Gastroesophageal sphincter (tissue), 4 donors: ENCODE measurements at regions not wholly inside any gene's neighbourhood (a gene's known extent, or its start where the extent isn't known, plus 50 kb on each side); places are given as distances from the start of the nearest gene placed in this dataset.

Experiments used
- ATAC-seq: fragments of 150-250 bp; one replicate; pipeline ENCODE4 v1.9.1; 2016; ENCODE audit warnings: mild to moderate bottlenecking, moderate library complexity
- H3K27ac ChIP-seq, 4 donors: fragments of 200-600 bp; sonication (generic) in 3 of 4; 1 replicate in 3 of 4; 2 replicates in 1 of 4; pipeline ENCODE4 v1.5.1; 2016 to 2019
- H3K27me3 ChIP-seq: fragments of 200-600 bp; sonication (generic); one replicate; pipeline ENCODE4 v1.5.1; 2019
- H3K36me3 ChIP-seq, 2 donors: fragments of 200-600 bp; sonication (generic); one replicate each; pipeline ENCODE4 v1.5.1; 2019; ENCODE audit warnings: control low read depth in 1 of 2
- H3K4me1 ChIP-seq, 3 donors: fragments of 200-600 bp; sonication (generic); 1 replicate in 2 of 3; 2 replicates in 1 of 3; pipeline ENCODE4 v1.5.1; 2016 to 2019; ENCODE audit warnings: control low read depth in 2 of 3
- H3K4me3 ChIP-seq, 2 donors: fragments of 200-600 bp; sonication (generic); one replicate each; pipeline ENCODE4 v1.5.1; 2019; ENCODE audit warnings: mild to moderate bottlenecking in 1 of 2, moderate library complexity in 1 of 2
- H3K9me3 ChIP-seq, 3 donors: fragments of 200-600 bp; sonication (generic); one replicate each; pipeline ENCODE4 v1.5.1; 2017 to 2019; ENCODE audit warnings: control low read depth in 2 of 3
- CTCF ChIP-seq, 4 experiments: fragments of 200-600 bp in 2 of 4; fragments of 450-650 bp in 2 of 4; sonication (generic) in 1 of 4; IDR thresholded peaks; one replicate each; pipeline ENCODE4 v1.5.1; 2017 to 2019; ENCODE audit warnings: antibody characterized with exemption in 4 of 4, mild to moderate bottlenecking in 2 of 4, moderate library complexity in 2 of 4
- EP300 ChIP-seq: sonication (generic); formaldehyde crosslinking; IDR thresholded peaks from one replicate; pipeline ENCODE4 v1.6.1; 2017; ENCODE audit warnings: antibody characterized with exemption, mild to moderate bottlenecking
- POLR2A ChIP-seq, 2 donors: fragments of 450-650 bp; IDR thresholded peaks; one replicate each; pipeline ENCODE4 v1.6.1; 2017; ENCODE audit warnings: antibody characterized with exemption in 2 of 2, mild to moderate bottlenecking in 2 of 2, moderate library complexity in 1 of 2
- POLR2AphosphoS5 ChIP-seq: sonication (generic); formaldehyde crosslinking; IDR thresholded peaks from one replicate; pipeline ENCODE4 v1.6.1; 2017; ENCODE audit warnings: antibody characterized with exemption
- WGBS, 2 donors: methylation state at CpG; one replicate each; pipeline ENCODE4 v1.1.5; 2018; ENCODE audit warnings: low coverage in 1 of 2; 5-methylcytosine and 5-hydroxymethylcytosine counted together

DNA sequence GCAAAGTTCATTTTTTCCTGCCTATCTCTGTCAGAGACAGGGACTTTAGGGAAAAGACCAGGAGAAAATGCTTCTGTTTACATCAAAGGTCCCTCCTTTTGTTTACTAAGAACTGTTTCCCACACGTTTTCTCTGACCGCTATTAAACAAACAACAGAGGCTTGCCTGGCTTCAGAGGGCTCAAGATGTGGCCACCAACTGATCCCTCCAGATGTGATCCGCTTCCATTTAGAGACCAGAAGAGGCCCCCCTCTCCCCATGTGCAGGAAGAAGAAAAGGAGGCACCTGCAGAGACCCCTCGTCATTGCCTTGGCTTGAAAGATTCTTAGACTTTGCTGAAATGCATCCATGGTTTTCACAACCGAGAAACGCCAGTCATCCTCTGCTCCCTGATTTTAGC is 217.9 kb upstream of the PWP1 start:
- no peaks in the 10 kb centered on the region for H3K27me3 ChIP-seq
- TF ChIP-seq POLR2AphosphoS5 = no peak
- TF ChIP-seq POLR2A (IDR thresholded peaks at IDR 0.05) = no peak
- TF ChIP-seq CTCF (IDR thresholded peaks at IDR 0.05) = no peak
- no peak for TF ChIP-seq EP300
- no peaks in the 10 kb centered on the region for H3K9me3 ChIP-seq
- no peaks in the 10 kb centered on the region for H3K36me3 ChIP-seq
- ATAC-seq = no peak
- peaks cover 0 to 5% (median 0%) of the 10 kb centered on the region in 3 donors for H3K4me1 ChIP-seq
- 44 to 74% methylated on average over 2 to 3 of the region's 6 CpGs for WGBS, 2 donors
- H3K27ac ChIP-seq = no peak overlapping the region
- H3K4me3 ChIP-seq = no peak overlapping the region

- no peak overlapping the region for H3K4me3 ChIP-seq
- TF ChIP-seq CTCF (IDR thresholded peaks at IDR 0.05) (no peak), POLR2A (IDR thresholded peaks at IDR 0.05) (no peak), POLR2AphosphoS5 (no peak), EP300 (no peak)
- H3K9me3 ChIP-seq = no peaks in the 10 kb centered on the region
- no peak for ATAC-seq
- peaks cover 0 to 5% (median 0%) of the 10 kb centered on the region in 3 donors for H3K4me1 ChIP-seq
- 10 to 19% methylated on average over 2 to 4 of the region's 4 CpGs for WGBS, 2 donors
- H3K36me3 ChIP-seq = no peaks in the 10 kb centered on the region
- H3K27me3 ChIP-seq = no peaks in the 10 kb centered on the region
- no peak overlapping the region for H3K27ac ChIP-seq
Measured at GRCh38 chr12:107468182-107468581, 217.4 kb upstream of the PWP1 start.

GRCh38 chr12:107469011-107469410 is 216.6 kb upstream of the PWP1 start:
- 62% methylated on average over 2 of the region's 4 CpGs; no CpG with 5 or more reads in 1 of the 2 donors for WGBS, 2 donors
- no peak for TF ChIP-seq CTCF (IDR thresholded peaks at IDR 0.05)
- no peak for TF ChIP-seq EP300
- TF ChIP-seq POLR2AphosphoS5 = no peak
- TF ChIP-seq POLR2A (IDR thresholded peaks at IDR 0.05) = no peak

DNA sequence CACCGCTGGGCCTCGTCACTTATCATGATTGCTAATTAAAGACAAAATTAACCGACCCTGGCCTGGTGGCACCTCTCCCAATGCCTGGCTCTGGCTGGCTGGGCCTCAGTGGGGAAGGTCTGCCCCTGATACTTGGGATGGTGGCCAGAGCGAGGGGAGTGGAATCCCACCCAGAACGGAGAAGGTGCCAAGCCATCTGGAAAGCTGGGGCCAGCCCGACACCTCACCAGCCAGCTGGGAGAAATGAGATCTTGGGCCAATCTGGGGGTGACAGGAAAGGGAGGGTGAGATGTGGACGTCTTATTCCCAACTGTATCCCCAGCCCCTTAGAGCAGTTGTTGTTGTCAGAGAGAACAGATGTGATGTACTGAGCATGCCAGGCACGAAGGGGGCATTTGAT is 215.0 kb upstream of the PWP1 start:
- H3K27me3 ChIP-seq = no peaks in the 10 kb centered on the region
- H3K36me3 ChIP-seq = no peaks in the 10 kb centered on the region
- no peaks in the 10 kb centered on the region for H3K9me3 ChIP-seq
- WGBS, 2 donors = 53 to 70% methylated on average over 2 to 5 of the region's 8 CpGs
- TF ChIP-seq POLR2A (IDR thresholded peaks at IDR 0.05) (no peak), POLR2AphosphoS5 (no peak), CTCF (IDR thresholded peaks at IDR 0.05) (no peak), EP300 (no peak)
- H3K4me1 ChIP-seq = peaks cover 0 to 5% (median 0%) of the 10 kb centered on the region in 3 donors
- H3K27ac ChIP-seq = no peak overlapping the region
- no peak overlapping the region for H3K4me3 ChIP-seq
- no peak for ATAC-seq

More at GRCh38 chr12:107469011-107469410, 216.6 kb upstream of the PWP1 start:
- no peak for ATAC-seq
- Histone ChIP-seq H3K27me3 (no peaks in the 10 kb centered on the region), H3K4me3 (no peak overlapping the region), H3K9me3 (no peaks in the 10 kb centered on the region), H3K36me3 (no peaks in the 10 kb centered on the region), H3K27ac (no peak overlapping the region), H3K4me1 (peaks cover 0 to 5% (median 0%) of the 10 kb centered on the region in 3 donors)

- H3K4me3 ChIP-seq = no peak overlapping the region
- H3K27me3 ChIP-seq = peaks cover 4% of the 10 kb centered on the region
- TF ChIP-seq POLR2AphosphoS5 = no peak
- H3K36me3 ChIP-seq = no peaks in the 10 kb centered on the region
- WGBS, 2 donors = 47 to 58% methylated on average over 3 to 4 of the region's 6 CpGs
- no peak overlapping the region for H3K27ac ChIP-seq
- peaks cover 0 to 5% (median 0%) of the 10 kb centered on the region in 3 donors for H3K4me1 ChIP-seq
- ATAC-seq = no peak
- no peaks in the 10 kb centered on the region for H3K9me3 ChIP-seq
Measured at GRCh38 chr12:107472308-107472707, 213.3 kb upstream of the PWP1 start.
